ENCODE measurements at regions not wholly inside any gene's neighbourhood (a gene's known extent, or its start where the extent isn't known, plus 50 kb on each side); places are given as distances from the start of the nearest gene placed in this dataset.

DNA sequence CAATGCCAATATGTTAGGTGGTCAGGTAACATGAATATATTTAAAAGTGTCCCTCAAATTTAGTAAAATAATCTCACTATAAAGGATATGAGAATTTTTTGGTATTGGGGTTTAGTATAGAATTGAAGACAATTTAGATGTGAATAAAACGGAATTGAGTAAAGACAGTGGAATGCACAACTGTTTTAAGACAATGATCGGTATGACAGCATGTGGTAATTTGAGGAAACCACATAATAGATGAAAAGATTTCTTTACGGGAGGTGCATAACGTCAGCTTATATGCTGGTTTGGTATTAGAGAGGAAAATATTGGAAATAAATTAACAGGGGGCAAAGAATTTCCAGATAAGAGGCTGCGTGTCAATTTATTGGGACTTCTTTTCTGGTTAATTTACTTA, 1043.2 kb downstream of the CDH18 start:
- Histone ChIP-seq H3K4me1 (ENCODE audit: insufficient read depth, low read length) (no peaks in the 10 kb centered on the region), H3K9me3 (ENCODE audit: low read length) (peaks cover 56% of the 10 kb centered on the region), H3K4me3 (replicated peaks in 1 of 3; ENCODE audit: insufficient read depth in 1 of 3, low read depth in 2 of 3, low read length in 3 of 3) (no peak overlapping the region), H3K27ac (ENCODE audit: extremely low read length, insufficient read depth, low read length) (no peak overlapping the region), H3K79me2 (ENCODE audit: insufficient read depth, low read length) (no peaks in the 10 kb centered on the region), H3K27me3 (ENCODE audit: control insufficient read depth in 1 of 2, insufficient read depth in 2 of 2, low read length in 2 of 2) (no peaks in the 10 kb centered on the region), H3K4me2 (ENCODE audit: low read depth, low read length) (no peak overlapping the region), H3K36me3 (replicated peaks in 1 of 2; ENCODE audit: control insufficient read depth in 1 of 2, insufficient read depth in 2 of 2, low read length in 2 of 2) (no peaks in the 10 kb centered on the region), H4K20me1 (ENCODE audit: insufficient read depth, low read length) (no peaks in the 10 kb centered on the region), H2AFZ (ENCODE audit: low read length) (no peak overlapping the region), H3K9ac (ENCODE audit: insufficient read depth, low read depth, low read length) (no peak overlapping the region)
- in situ Hi-C loops (cut with HindIII; ENCODE audit: extremely low pct_ligation_motif_present, low pct_unique_long_range_greater_than_20kb) (no loop called here), intact Hi-C loops (cut with micrococcal nuclease; ENCODE audit: unreplicated experiment) (no loop called here)
- WGBS (ENCODE audit: low lambda C conversion rate) = 26% methylated on average over 5 of the region's 5 CpGs
- FAIRE-seq (no peak), ATAC-seq (no peak), DNase-seq (ENCODE audit: low spot score) (no peak)
- BruUV-seq (replicated peaks) = no TSS peak
- ChIA-PET CTCF (ENCODE audit: low intra/inter-chr PET ratio, low total read pairs) (no interaction called here), POLR2A (no interaction called here)
- no peak for TF ChIP-seq ZNF782 (CRISPR knock-in tag; IDR thresholded peaks at IDR 0.05; ENCODE audit: borderline replicate concordance)
- no peak for TF ChIP-seq ZMYM4 (CRISPR knock-in tag; IDR thresholded peaks at IDR 0.05)
- TF ChIP-seq, protein P1, sequence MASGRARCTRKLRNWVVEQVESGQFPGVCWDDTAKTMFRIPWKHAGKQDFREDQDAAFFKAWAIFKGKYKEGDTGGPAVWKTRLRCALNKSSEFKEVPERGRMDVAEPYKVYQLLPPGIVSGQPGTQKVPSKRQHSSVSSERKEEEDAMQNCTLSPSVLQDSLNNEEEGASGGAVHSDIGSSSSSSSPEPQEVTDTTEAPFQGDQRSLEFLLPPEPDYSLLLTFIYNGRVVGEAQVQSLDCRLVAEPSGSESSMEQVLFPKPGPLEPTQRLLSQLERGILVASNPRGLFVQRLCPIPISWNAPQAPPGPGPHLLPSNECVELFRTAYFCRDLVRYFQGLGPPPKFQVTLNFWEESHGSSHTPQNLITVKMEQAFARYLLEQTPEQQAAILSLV (CRISPR knock-in tag; IDR thresholded peaks at IDR 0.05; ENCODE audit: borderline replicate concordance) = no peak
- TF ChIP-seq ZNF550 (CRISPR knock-in tag; IDR thresholded peaks at IDR 0.05; ENCODE audit: borderline replicate concordance) = no peak
- no peak for TF ChIP-seq ZNF354B (CRISPR knock-in tag; IDR thresholded peaks at IDR 0.05)

DNA sequence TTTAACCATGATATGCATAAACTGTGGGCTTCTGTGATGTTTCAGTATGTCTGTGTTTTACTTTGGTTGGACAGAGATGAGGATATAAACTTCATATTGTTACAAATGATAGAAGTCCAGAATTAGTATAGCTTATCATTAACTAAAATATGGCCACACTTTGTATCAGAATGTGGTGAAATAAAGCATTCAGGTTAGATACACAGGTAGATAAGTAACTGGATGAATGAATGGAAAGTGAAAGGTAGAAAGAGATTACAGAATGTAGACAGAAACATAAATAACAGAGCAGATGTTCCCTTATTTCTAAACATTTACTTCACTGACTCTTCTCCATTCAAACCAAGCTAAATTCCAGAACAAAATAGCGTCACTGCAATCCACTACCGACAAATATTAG, 1033.8 kb downstream of the CDH18 start:
- no peaks in the 10 kb centered on the region for H3K79me2 ChIP-seq (ENCODE audit: insufficient read depth, low read length)
- no peak overlapping the region for H3K27ac ChIP-seq (ENCODE audit: extremely low read length, insufficient read depth, low read length)
- H2AFZ ChIP-seq (ENCODE audit: low read length) = no peak overlapping the region
- no peaks in the 10 kb centered on the region for H3K4me1 ChIP-seq (ENCODE audit: insufficient read depth, low read length)
- TF ChIP-seq MTA3 (CRISPR knock-in tag; IDR thresholded peaks at IDR 0.05) (no peak), GTF3A (CRISPR knock-in tag; conservative IDR thresholded peaks at IDR 0.05) (no peak), SMARCE1 (IDR thresholded peaks at IDR 0.05; ENCODE audit: borderline replicate concordance) (no peak)
- no peak overlapping the region for H3K9ac ChIP-seq (ENCODE audit: insufficient read depth, low read depth, low read length)
- peaks cover 40% of the 10 kb centered on the region for H3K9me3 ChIP-seq (ENCODE audit: low read length)
- H3K27me3 ChIP-seq (ENCODE audit: control insufficient read depth in 1 of 2, insufficient read depth in 2 of 2, low read length in 2 of 2) = no peaks in the 10 kb centered on the region
- no peak for ATAC-seq
- 4% methylated on average over 2 of the region's 2 CpGs for WGBS (ENCODE audit: low lambda C conversion rate)
- BruUV-seq (replicated peaks) = no TSS peak
- intact Hi-C loops (cut with micrococcal nuclease; ENCODE audit: unreplicated experiment) (no loop called here), in situ Hi-C loops (cut with HindIII; ENCODE audit: extremely low pct_ligation_motif_present, low pct_unique_long_range_greater_than_20kb) (no loop called here)
- DNase-seq (ENCODE audit: low spot score) = no peak
- H3K36me3 ChIP-seq (replicated peaks in 1 of 2; ENCODE audit: control insufficient read depth in 1 of 2, insufficient read depth in 2 of 2, low read length in 2 of 2) = no peaks in the 10 kb centered on the region
- no peak overlapping the region for H3K4me2 ChIP-seq (ENCODE audit: low read depth, low read length)
- no peak for FAIRE-seq
- no peak overlapping the region for H3K4me3 ChIP-seq (replicated peaks in 1 of 3; ENCODE audit: insufficient read depth in 1 of 3, low read depth in 2 of 3, low read length in 3 of 3)
- CTCF ChIA-PET (ENCODE audit: low intra/inter-chr PET ratio, low total read pairs) = no interaction called here
- no peaks in the 10 kb centered on the region for H4K20me1 ChIP-seq (ENCODE audit: insufficient read depth, low read length)
- POLR2A ChIA-PET = no interaction called here

Data from HepG2 (cell line).